ENCODE measurements at regions not wholly inside any gene's neighbourhood (a gene's known extent, or its start where the extent isn't known, plus 50 kb on each side); places are given as distances from the start of the nearest gene placed in this dataset.

DNA sequence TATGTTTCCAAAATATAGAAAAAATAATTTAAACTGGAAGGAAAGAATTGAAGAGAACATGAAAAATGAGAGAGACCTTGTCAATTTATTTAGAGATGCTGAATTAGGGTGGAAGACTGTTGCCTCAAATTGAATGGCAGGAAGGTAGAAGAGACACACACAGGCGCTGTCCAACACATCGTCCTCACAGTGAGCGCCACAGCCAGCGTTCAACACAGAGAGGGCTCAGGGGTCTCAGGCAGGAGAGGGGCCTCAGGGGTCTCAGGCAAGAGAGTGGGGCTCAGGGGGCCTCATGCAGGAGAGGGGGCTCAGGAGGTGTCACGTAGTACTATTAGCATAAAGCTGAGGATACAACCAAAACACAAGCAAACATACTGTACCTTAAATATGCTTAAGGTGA, 65.7 kb downstream of the TMEM18 start:
- DNase-seq = no peak

DNA sequence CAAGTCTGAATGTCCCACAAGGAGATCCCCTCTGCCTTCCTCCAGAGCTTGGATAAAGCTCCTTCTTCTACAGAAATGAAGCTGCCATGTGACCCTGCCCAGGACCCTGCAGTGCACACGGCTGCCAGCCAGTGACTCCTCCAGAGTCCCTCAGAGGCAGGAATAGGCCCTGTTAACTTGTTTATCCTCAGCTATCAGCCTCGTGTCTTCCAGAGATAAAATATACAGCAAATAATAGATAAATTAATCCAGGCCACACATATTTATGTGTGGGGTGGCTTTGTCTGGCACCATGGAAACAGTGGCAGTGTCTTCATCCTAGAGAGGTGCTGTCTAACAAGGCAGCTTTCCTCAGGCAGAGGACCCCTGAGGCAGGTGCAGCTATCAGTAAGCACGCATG, 66.7 kb downstream of the TMEM18 start:
- no peak for DNase-seq

DNA sequence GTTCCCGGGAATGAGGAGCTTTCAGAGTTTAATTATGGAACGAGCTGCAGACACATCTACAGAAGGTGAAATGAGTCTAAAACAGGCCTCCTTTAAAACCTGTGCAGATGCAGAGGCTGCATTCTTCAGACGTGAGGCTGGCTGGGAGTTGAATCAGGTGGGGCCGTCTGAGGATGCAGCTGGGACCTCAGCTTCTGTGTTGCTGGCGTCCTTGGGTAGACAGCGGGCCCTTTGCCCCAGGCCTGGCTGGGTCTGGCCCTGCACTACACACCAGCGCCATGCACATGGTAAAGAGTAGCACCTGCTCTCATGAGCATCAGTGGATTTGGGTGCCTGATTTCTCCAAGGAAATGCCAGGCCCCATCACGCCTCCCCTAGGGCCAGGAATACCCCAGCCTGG, 67.3 kb downstream of the TMEM18 start:
- DNase-seq = no peak

DNA sequence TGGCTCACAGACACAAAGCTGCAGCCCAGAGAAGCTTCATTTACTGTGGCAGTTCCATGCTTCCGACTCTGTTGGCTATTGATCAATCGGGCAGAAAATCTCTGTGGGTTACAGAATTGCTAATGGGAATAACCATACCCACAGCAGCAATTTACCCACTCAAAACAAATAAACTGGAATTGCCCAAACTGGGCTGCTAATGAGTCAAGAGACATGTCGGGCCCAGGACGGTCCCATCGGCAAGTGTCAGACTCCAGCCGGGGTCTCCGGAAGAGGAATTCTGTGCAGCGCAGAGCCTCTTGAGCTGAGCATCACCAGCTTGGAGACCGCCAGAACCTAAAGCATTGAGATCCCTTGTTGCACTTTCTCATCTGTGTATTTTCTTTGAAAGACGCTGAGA, 67.8 kb downstream of the TMEM18 start:
- DNase-seq = no peak

DNA sequence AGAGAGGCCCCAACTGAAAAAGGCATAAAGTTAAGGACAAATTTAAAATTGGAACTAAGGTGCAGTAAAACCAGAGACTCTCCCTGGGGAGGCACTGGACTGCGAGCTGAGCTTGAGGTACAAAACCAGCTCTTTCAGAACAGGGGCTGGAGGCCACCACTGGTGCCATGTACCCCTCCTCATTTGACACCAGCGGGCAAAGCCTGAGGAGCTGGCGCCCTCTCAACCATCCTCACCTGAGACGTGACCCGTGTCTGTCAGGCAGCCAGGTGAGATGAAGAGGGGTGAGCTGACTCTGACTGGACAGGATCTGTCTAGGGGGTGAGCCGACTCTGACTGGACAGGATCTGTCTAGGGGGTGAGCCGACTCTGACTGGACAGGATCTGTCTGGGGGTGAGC, 68.5 kb downstream of the TMEM18 start:
- DNase-seq = no peak

DNA sequence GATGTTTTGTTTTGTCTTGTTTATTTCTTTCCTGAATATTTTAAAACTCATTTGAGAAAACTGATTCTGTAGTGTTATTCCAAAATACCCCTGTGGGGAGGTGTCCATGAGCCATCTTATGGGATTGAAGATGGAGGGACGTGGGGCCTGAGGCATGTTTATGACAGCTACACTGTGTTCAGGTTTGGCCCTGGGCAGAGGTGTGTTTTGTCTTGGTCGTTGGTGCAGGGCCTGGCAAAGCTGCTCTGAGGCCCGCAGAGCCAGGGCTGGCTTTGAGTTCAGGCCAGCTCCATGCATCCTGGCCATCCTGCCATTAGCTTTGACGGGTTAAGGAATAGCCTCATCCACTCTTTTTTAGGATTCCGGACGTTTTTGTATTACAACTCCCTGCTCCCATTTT, 68.9 kb downstream of the TMEM18 start:
- no peak for DNase-seq

DNA sequence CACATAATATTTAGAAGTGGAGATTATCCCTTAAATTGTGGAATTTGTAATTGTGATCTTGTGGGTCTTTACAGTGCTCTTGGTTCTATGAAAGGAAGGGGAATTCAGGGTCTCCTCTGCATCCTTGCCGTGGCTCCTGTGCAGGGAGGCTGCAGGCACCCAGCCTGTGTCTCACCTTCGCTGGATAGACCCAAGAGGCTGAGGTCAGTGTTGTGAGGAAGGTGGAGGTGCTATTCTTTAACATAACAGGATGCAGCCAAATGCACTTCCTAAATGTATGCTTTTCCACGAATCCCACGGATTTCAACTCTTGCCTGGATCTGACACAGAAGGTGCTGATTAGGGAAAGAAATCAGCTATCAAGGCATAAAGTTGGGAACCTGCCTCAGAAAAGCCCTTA, 69.5 kb downstream of the TMEM18 start:
- no peak for DNase-seq

DNA sequence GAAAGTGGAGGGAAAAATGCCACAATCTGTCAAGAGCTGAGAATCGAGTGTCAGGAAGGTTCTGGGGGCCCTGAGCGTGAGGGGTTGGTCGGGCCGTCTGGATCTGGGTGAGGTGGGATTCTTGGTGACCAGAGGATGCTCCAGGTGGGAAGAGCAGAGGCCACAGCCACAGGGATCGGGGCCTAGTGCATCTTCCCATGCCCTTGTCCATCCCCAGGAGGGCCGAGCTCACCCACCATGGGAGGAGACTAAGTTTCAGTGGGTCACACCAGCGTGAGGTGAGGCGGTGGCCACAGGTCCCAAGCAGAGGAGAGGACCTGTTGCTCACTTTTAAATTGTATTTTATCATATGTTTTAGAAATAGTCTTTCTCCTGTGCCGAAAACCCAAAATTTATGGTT, 70.0 kb downstream of the TMEM18 start:
- no peak for DNase-seq

DNA sequence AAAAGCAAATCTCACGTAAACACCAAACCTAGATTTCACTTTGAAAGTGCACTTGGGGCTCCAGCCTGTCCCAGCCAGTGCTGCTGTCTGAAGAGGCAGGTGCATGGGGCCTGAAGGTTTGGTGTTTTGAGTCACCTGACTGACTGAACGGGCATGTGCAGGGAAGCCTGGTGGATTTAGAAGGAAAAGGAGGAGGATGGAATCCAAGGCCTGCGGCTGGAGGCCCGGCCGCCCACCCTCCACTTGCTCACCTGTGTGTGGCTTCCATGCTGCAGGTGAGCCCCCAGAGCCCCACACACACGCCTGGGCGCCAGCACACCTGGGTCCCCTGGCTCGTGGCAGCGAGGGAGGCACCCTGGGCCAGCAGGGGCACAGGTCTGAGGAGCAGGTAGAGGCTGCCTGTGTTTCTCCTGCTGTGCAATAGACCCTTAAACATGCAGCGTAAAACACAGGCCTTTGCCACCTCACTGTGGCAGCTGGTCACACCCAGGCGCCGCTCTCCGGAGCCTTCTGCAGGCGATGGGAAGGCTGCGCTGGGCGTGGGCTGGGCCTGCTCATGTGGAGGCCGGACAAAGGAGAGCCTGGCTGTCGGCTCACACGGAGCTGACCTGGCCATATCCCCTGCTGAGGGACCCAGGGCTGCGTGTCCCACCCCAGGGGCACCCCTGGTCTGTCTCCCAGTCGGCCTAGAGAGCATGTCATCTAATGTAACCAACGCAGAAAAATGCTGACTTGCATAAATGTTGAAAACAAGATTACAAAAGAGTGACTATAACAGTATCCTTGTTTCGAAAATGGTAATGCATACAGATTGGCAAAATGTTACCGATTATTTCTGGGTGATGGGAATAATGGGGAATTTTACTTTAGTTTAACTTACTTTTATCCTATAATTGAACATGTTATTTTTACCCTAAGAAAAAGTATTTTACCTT, 71.3 kb downstream of the TMEM18 start:
- no peak for DNase-seq

DNA sequence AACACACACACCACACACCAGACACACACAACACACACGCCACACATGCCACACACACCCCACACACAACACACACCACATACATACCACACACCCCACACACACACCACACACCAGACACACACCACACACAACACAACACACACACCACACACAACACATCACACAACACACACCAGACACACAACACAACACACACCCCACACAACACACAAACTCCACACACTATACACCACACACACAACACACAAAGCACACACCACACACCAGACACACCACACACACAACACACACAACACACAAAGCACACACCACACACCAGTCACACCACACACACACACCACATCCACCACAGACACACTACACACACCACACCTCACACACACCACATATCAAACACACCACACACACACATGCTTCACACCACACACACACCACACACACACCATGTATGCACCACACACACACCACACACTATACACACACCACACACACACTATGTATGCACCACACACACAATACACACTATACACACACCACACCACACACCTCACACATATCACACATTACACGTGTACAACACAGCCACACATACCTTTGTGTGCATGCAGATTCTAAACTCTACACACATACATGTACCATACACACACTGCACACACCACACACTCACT, 72.2 kb downstream of the TMEM18 start:
- DNase-seq = no peak

DNA sequence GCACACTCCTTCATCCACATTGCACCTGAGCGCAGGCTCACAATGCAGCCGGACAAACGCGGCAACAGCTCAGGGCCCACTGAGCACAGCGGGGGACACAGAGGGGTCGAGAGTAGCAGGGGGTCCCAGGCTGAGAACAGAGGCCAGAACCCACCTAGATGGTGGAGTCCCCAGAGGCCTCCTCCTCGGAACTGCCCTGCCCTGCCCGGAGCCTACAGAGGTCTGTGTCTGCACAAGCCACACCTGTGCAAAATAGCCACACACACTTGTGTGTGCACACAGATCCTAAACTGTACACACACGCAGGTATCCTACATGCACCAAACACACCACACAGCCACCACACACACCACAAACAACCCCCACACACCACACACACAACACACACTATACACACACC, 72.8 kb downstream of the TMEM18 start:
- DNase-seq = no peak

DNA sequence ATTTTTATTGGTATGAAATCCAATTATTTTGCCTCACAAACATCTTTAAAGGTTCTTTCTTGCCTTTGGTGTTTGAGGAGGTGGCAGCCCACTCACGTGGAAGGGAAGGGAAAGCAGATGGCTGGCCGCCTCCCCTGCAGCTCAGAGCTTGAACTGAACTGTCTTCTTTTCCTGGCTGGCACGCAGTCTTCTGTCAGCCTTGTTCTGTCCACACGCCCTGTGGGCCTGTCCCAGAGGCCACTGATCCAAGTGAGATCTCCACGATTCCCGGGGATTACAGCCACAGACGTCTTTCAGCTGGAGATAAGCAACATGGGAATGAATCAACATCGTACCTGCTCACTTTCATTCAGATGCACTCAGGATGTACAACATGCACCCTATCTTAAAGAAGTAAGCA, 73.3 kb downstream of the TMEM18 start:
- DNase-seq = no peak

DNA sequence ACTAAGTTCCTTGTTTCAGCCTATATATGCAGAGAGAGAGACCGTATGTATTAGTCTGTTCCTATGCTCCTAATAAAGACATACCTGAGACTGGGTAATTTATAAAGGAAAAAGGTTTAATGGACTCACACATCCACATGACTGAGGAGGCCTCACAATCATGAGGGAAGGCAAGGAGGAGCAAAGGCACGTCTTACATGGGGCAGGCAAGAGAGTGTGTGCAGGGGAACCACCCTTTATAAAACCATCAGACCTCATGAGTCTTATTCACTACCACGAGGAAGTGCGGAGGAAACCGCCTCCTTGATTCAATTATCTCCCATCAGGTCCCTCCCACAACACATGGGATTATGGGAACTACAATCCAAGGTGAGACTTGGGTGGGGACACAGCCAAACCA, 73.8 kb downstream of the TMEM18 start:
- DNase-seq = no peak

DNA sequence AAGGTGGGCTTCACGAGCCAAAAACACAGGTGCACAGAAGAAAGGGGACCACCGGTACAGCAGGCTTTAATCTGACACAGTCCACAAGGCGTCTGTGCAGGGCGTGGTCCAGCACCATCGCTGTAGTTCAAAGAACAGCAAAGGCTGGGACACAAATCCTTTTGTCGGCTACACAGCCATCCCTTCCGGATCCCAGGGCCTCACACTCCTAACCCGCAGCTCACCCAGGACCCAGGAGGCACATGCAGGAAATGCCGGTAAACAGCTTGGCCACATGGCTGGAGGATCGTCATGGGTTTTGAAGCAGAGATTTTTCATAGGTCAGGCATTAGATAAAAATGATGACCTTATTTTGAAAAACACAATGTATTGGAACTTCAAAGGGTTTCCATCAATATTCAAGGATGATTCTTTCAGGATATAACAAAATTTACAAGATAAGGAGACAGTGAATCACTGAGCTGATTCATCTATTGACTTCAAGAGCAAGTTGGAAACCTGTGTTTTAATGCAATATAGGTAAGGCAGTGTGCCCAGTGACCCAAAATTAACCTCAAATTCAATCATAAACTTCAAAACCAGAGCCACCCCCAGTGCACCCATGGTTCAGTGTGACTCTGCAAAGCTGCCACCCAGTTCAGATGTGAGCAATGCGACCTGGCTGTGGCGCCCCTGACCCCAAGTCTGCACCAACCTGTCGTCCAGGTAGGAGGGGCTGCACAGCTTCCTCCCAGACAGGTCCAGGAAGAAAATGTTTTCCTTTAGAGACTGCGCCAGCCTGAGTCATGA, 74.4 kb downstream of the TMEM18 start:
- no peak for DNase-seq

DNA sequence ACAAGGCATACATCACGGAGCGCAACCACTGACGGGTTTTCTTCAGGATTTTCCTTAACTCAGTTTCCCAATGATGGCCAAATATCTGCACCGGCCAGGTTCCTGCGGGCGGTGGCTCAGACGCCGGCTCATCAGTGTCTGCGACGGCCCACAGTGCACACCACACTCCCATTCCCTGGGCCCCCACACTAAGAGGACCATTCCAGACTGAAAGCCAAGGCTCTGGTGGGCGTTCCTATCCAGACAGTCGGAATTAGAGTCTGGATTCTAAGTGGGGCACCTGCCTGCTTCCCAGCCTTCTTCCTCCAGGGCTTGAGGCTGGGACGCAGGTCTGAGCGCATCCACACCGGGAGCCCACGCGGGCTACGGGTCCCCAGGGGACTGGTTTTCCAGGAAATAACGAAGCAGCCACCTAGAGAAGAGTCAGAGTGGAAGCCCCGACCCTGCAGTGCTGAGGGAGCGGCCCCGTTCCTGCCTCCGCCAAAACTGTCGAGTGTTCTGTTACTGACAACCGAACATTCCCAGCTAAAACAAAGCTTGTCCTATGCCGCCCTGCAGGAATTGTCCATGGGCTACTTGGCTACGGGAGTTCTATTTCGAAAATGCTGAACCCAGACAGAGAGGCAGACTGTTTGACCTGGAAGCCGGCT, 75.3 kb downstream of the TMEM18 start:
- no peak for DNase-seq

DNA sequence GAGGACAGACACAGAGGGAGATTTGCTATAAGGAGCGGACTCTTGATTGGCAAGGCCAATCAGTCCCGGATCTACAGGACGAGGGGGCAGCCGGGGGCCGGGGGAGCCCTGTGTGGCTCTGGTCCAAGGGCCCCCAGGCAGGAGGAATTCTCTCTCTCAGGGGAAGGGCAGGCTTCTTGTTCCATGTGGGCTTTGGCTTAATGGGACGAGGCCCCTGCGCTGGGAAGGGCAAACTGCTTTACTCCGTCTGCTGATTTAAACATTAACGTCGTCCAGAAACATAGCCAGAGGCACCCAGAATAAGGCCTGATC, 75.9 kb downstream of the TMEM18 start:
- DNase-seq = no peak

DNA sequence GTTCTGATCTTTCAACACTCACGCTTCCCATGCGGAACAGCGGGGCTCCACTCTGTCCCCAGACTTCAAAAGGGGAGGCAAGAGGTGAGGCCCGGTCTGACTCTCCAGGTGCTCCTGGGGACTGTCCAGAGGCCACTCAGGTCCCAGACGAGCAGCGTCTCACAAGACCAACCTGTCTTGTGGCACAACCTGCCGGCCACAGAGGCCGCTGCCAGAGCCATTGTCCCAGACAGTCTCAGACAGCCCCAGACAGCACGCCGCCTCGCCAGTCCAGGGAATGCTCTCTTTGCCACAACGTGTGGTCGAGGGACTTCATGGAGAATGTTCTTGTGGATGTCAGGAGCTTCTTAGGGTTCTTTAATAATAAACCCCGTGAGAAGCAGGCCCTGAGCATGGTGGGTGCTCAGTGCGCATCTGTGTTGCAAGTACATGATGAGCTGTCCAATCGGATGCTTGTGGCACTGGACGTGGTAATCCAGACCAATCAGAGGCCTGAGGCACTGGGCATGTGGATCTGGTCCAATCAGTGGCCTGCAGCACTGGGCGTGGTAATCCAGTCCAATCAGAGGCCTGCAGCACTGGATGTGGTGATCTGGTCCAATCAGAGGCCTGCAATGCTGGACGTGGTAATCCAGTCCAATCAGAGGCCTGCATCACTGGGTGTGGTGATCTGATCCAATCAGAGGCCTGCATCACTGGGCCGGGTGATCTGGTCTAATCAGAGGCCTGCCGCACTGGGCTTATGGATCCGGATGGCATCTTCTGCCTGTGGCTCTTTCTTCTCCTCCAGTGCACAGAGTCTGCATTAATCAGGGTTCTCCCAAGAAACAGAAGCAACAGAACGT, 76.4 kb downstream of the TMEM18 start:
- DNase-seq = no peak

DNA sequence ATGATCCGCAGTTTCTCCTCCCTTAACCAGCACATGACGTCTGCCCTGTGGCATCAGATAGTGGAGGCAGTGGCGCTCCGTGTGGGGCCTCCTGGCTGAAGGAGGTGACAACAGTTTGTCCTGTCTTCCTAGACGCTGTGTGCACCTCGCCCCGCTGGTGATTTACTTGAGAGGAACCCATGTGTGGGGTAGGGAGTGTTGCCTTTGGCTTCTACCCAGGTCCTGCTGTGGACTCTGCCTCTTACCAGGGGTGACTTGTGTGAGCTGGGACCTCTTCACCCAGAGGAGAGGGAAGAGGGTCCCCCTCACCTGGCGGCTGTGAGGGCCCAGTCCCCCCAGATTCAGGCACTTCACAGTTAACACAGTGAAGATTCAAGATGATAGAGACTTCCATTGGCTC, 77.6 kb downstream of the TMEM18 start:
- no peak for DNase-seq

DNA sequence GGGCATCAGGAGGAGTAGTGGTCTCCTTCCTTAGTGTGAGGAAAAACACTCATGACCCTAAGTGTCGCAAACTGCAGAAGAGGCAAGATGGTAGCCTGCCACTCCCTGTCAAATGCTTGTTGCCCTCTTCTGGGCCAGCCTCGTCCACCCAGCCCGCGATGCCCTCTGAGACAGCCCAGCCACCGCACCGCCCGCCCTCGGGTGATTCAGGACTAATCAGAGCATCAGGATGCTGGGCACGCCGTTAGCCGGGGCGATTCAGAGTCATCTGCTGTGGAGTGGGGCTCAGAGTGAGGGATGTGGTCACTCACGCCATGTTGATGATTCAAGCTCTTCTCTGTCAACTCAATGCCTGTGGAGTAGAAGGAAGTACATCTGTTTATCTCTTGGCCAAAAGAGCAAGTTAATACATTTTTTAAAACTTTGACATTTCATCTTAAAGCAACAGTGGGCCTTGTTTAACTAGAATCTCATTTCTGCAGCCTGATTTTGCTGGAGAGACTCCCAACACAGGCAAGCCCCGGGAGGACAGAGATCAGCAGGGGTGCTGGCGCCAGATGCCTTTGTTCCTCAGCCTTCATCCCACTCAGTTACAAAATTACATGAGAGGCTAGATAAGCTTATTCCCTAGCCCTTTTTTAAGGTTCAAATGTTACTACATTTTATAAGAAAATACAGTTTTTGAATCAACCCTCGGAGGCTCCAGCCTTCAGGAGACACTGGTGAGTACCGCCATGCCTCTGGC, 79.0 kb downstream of the TMEM18 start:
- no peak for DNase-seq

DNA sequence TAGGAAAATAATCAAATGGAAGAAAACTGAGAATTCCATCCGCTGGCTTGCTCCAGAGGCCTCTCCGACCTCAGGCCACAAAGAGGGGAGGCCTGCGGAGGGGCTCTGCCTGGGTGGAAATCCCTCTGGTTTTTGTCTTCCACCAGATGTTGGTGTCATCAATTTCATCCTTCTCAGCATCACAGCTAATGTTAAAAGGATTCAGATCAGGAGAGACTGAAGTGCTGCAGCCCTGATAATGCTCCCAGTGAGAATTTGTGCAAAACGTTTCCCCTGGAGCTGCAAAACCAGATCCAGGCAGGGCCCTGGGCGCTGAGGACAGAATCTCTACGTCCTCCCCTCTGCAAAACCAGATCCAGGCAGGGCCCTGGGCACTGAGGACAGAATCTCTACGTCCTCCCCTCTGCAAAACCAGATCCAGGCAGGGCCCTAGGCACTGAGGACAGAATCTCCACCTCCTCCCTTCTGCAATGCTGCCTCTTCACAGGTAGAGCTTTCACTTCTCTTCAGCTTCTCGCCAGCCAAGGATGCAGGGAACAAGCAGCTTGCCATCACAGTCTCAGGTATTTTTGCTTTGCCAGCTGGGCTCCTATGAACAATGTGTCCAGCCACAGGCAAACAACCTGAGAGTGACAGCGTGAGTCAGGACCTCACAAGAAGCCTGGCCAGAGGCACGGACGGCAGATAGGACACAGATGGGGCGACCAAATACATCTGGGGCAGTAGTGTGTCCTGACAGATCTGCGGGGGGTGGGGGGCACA, 81.2 kb downstream of the TMEM18 start:
- DNase-seq = peak; percentile 18

Data from tongue (tissue), 1 donor.